ENCODE measurements at regions not wholly inside any gene's neighbourhood (a gene's known extent, or its start where the extent isn't known, plus 50 kb on each side); places are given as distances from the start of the nearest gene placed in this dataset.

DNA sequence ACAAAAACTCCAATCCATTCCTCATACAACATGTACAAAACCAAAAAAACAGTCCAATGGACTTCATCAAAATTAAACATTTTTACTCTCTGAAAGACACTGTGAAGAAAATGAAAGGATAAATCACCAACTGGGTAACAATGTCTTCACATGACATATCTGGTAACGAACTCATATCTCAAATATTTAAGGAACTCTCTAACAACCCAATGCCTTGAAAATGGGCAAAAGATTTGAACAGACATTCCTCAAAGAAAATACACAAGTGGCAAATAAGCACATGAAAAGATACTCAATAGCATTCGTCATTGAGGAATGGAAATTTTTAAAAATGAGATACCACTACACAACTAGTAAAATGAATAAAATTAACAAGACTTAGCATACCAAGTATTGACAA lies 198.7 kb upstream of the RASSF8 start:
- TF ChIP-seq, protein P1, sequence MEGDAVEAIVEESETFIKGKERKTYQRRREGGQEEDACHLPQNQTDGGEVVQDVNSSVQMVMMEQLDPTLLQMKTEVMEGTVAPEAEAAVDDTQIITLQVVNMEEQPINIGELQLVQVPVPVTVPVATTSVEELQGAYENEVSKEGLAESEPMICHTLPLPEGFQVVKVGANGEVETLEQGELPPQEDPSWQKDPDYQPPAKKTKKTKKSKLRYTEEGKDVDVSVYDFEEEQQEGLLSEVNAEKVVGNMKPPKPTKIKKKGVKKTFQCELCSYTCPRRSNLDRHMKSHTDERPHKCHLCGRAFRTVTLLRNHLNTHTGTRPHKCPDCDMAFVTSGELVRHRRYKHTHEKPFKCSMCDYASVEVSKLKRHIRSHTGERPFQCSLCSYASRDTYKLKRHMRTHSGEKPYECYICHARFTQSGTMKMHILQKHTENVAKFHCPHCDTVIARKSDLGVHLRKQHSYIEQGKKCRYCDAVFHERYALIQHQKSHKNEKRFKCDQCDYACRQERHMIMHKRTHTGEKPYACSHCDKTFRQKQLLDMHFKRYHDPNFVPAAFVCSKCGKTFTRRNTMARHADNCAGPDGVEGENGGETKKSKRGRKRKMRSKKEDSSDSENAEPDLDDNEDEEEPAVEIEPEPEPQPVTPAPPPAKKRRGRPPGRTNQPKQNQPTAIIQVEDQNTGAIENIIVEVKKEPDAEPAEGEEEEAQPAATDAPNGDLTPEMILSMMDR (IDR thresholded peaks at IDR 0.05; ENCODE audit: low read depth, low read length) = no peak
- TF ChIP-seq MYC (IDR thresholded peaks at IDR 0.05; ENCODE audit: low read depth, low read length) = no peak
